ENCODE measurements at regions not wholly inside any gene's neighbourhood (a gene's known extent, or its start where the extent isn't known, plus 50 kb on each side); places are given as distances from the start of the nearest gene placed in this dataset.

DNA sequence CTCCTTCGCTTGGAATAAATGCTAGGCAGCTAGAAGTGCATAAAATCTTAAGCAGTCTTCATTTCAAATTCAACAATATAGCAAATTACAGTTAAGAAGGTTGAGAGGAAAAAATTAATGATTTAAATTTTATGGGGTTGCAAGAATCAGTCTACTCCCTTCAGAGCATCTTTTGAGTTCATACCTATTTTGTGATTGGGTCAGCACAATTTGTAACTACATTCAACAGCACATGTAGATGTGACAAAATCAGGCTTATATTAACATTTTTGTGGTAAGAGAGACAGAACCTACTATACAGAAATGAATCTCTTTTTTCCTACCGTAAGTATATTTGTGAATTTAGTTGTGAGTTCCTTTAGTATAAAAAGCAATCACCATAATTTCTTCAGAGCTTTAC is 520.6 kb upstream of the HTR2A start:
- TF ChIP-seq, protein P1, sequence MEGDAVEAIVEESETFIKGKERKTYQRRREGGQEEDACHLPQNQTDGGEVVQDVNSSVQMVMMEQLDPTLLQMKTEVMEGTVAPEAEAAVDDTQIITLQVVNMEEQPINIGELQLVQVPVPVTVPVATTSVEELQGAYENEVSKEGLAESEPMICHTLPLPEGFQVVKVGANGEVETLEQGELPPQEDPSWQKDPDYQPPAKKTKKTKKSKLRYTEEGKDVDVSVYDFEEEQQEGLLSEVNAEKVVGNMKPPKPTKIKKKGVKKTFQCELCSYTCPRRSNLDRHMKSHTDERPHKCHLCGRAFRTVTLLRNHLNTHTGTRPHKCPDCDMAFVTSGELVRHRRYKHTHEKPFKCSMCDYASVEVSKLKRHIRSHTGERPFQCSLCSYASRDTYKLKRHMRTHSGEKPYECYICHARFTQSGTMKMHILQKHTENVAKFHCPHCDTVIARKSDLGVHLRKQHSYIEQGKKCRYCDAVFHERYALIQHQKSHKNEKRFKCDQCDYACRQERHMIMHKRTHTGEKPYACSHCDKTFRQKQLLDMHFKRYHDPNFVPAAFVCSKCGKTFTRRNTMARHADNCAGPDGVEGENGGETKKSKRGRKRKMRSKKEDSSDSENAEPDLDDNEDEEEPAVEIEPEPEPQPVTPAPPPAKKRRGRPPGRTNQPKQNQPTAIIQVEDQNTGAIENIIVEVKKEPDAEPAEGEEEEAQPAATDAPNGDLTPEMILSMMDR (conservative IDR thresholded peaks at IDR 0.05), result no peak
- no peak for TF ChIP-seq ZFX (IDR thresholded peaks at IDR 0.05)

All from C4-2B (cell line).